K562 (cell line): ENCODE measurements at regions not wholly inside any gene's neighbourhood (a gene's known extent, or its start where the extent isn't known, plus 50 kb on each side); places are given as distances from the start of the nearest gene placed in this dataset.
A peak's percentile ranks its signal among the peaks of the same experiment; 100 is the strongest.

ENCODE experiments used
- ATAC-seq: fragments of 200-7000 bp; cut with Tn5 transposase; 3 replicates; pipeline ENCODE4 v1.9.1; 2020; ENCODE audit warnings: moderate library complexity
- BruUV-seq: library from RNA; stranded (reverse); fragments of 400-500 nt; replicated peaks from 2 replicates; lab custom pipeline; 2021; lab: Mats Ljungman, UMichigan
- CTCF ChIA-PET: fragments of 300-600 bp; formaldehyde crosslinking; extraction: SDS; loops from one replicate; lab custom pipeline; 2021; ENCODE audit warnings: low intra/inter-chr PET ratio; lab: Yijun Ruan, JAX
- POLR2A ChIA-PET: fragments of 300-600, 350-650 bp; sonication (Branson Sonifier 250); formaldehyde crosslinking; extraction: SDS; loops from one replicate; lab custom pipeline; 2021; ENCODE audit warnings: antibody characterized with exemption, inconsistent platforms; lab: Yijun Ruan, JAX
- DNase-seq, 4 experiments: peaks; one replicate each; pipeline versions ENCODE4 v3.0.0 to v3.0.0-alpha.2; 2011 to 2018; ENCODE audit warnings: low spot score in 3 of 4, mixed read lengths in 3 of 4; ENCODE audit errors: extremely low read depth in 1 of 4
- FAIRE-seq: peaks from 2 replicates; lab custom pipeline; 2011; peaks lifted over from hg19 to GRCh38; lab: Jason Lieb, UNC
- H2AFZ ChIP-seq: 2 replicates; pipeline ENCODE4 v1.6.0; 2011; ENCODE audit warnings: low read depth, low read length, control low read depth, inconsistent platforms
- H3K27ac ChIP-seq: fragments of 200-600 bp; 3 replicates; pipeline ENCODE4 v1.8.0; 2011; ENCODE audit warnings: low read depth, mild to moderate bottlenecking, control low read depth, inconsistent platforms, low read length, moderate library complexity, mixed read lengths; ENCODE audit errors: extremely low read depth
- H3K27me3 ChIP-seq, 2 experiments: fragments of 300-600 bp in 1 of 2; 2 replicates in 1 of 2; 3 replicates in 1 of 2; pipeline versions ENCODE4 v1.6.0 to v1.8.0; 2011; ENCODE audit warnings: inconsistent platforms in 2 of 2, low read length in 2 of 2, mild to moderate bottlenecking in 1 of 2, mixed read lengths in 1 of 2, moderate library complexity in 1 of 2; ENCODE audit not compliant: control insufficient read depth in 2 of 2, insufficient read depth in 2 of 2
- H3K36me3 ChIP-seq: fragments of 300-600 bp; 3 replicates; pipeline ENCODE4 v1.8.0; 2011; ENCODE audit warnings: mild to moderate bottlenecking, low read length, inconsistent platforms; ENCODE audit not compliant: control insufficient read depth, insufficient read depth
- H3K4me1 ChIP-seq, 2 experiments: fragments of 200-600 bp in 1 of 2; replicated peaks in 1 of 2; 2 replicates in 1 of 2; 3 replicates in 1 of 2; pipeline versions ENCODE4 v1.5.1 to v1.8.0; 2011; ENCODE audit warnings: inconsistent platforms in 2 of 2, low read length in 2 of 2, mild to moderate bottlenecking in 1 of 2, mixed read lengths in 1 of 2, moderate library complexity in 1 of 2; ENCODE audit not compliant: control insufficient read depth in 2 of 2, insufficient read depth in 2 of 2
- H3K4me2 ChIP-seq: 2 replicates; pipeline ENCODE4 v1.6.1; 2011; ENCODE audit warnings: low read length, control low read depth, inconsistent platforms, mixed read lengths; ENCODE audit not compliant: insufficient read depth
- H3K4me3 ChIP-seq: fragments of 200-600 bp; sonication (generic), shearing (Covaris generic); 2 replicates; pipeline ENCODE4 v1.5.1; 2016; ENCODE audit warnings: control low read depth, inconsistent platforms
- H3K79me2 ChIP-seq: fragments of 200-600 bp; 3 replicates; pipeline ENCODE4 v1.8.0; 2011; ENCODE audit warnings: low read length, inconsistent platforms; ENCODE audit not compliant: control insufficient read depth, insufficient read depth
- H3K9ac ChIP-seq, 2 experiments: 2 replicates each; pipeline versions ENCODE4 v1.6.0 to v1.6.1; 2011; ENCODE audit warnings: low read depth in 2 of 2, low read length in 2 of 2, control low read depth in 1 of 2, inconsistent platforms in 1 of 2, mild to moderate bottlenecking in 1 of 2, mixed read lengths in 1 of 2; ENCODE audit not compliant: insufficient read depth in 1 of 2
- H3K9me1 ChIP-seq: one replicate; pipeline ENCODE4 v1.6.0; 2011; ENCODE audit warnings: inconsistent platforms, mild to moderate bottlenecking, low read length, moderate library complexity; ENCODE audit not compliant: control insufficient read depth, insufficient read depth
- H3K9me3 ChIP-seq: replicated peaks from 2 replicates; pipeline ENCODE4 v1.5.1; 2011; ENCODE audit warnings: low read depth, low read length, inconsistent platforms; ENCODE audit not compliant: control insufficient read depth, insufficient read depth
- H4K20me1 ChIP-seq: replicated peaks from 2 replicates; pipeline ENCODE4 v1.6.1; 2011; ENCODE audit warnings: low read length, inconsistent platforms, mixed read lengths; ENCODE audit not compliant: control insufficient read depth, insufficient read depth
- CBX3 ChIP-seq, 2 experiments: IDR thresholded peaks; 1 replicate in 1 of 2; 2 replicates in 1 of 2; pipeline ENCODE4 v1.6.1; 2012; ENCODE audit warnings: inconsistent platforms in 2 of 2, low read length in 2 of 2, borderline replicate concordance in 1 of 2, control low read depth in 1 of 2
- RBM25 ChIP-seq: fragments of 200-400 bp; formaldehyde crosslinking; IDR thresholded peaks from 2 replicates; pipeline ENCODE4 v1.6.1; 2018; ENCODE audit warnings: low read length, low read depth, moderate library complexity; ENCODE audit not compliant: severe bottlenecking
- SMARCA4 ChIP-seq: fragments of 450-650 bp; IDR thresholded peaks from 2 replicates; pipeline ENCODE4 v1.6.1; 2016
- ZNF146 ChIP-seq: IDR thresholded peaks from one replicate; pipeline ENCODE4 v1.6.1; 2018; ENCODE audit warnings: missing compliant biosample characterization; ENCODE audit not compliant: unreplicated experiment
- WGBS: fragments of 100-300 bp; shearing (Covaris generic); methylation state at CpG from one replicate; pipeline ENCODE4 v1.1.6; 2016; ENCODE audit warnings: low coverage, mixed read lengths; ENCODE audit not compliant: insufficient coverage; ENCODE audit errors: missing lambda C conversion rate; 5-methylcytosine and 5-hydroxymethylcytosine counted together
- in situ Hi-C: fragments of 300-500 bp; cut with MboI; formaldehyde crosslinking; loops from 4 replicates; pipeline ENCODE4 v1.15.0; 2018; ENCODE audit warnings: inconsistent platforms, mixed read lengths
- intact Hi-C: fragments of 100-400 bp; cut with micrococcal nuclease; formaldehyde crosslinking; loops from 2 replicates; pipeline ENCODE4 v1.14.2; 2022
- TF ChIP-seq, protein P1 (sequence below): fragments of 450-650 bp; formaldehyde crosslinking; IDR thresholded peaks from 2 replicates; pipeline ENCODE4 v1.4.0; 2020; ENCODE audit warnings: mild to moderate bottlenecking, mixed read lengths

DNA sequence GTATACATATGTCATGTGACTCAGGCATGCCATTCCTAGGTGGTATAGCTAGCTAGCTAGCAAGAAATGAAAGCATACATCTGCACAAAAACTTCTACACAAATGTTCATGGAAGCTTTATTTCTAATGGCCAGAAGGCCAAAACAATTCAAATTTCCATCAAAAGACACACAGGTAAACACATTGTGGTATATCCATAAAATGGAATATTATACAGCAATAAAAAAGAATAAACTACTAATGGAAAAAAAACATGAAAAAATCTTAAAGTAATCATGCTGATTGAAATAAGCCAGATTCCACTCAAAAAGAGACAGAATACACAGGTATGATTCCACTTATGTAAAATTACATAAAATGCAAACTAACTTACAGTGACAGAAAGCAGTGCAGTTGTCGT, 154.3 kb downstream of the MACC1 start:
- no peak for FAIRE-seq
- in situ Hi-C loops, result no loop called here
- WGBS, result 18% methylated on average over 1 of the region's 1 CpG
- ChIA-PET CTCF (no interaction called here), POLR2A (no interaction called here)
- Histone ChIP-seq H4K20me1 (no peaks in the 10 kb centered on the region), H3K27ac (no peak overlapping the region), H2AFZ (no peak overlapping the region), H3K36me3 (no peaks in the 10 kb centered on the region), H3K9ac (no peak overlapping the region), H3K4me1 (peaks cover 0 to 2% of the 10 kb centered on the region in 2 experiments; a peak in 2 of 5 replicates), H3K4me2 (no peak overlapping the region), H3K9me1 (no peaks in the 10 kb centered on the region), H3K4me3 (no peak overlapping the region), H3K9me3 (no peaks in the 10 kb centered on the region; the same call in 1 of the 2 replicates), H3K79me2 (no peaks in the 10 kb centered on the region), H3K27me3 (no peaks in the 10 kb centered on the region)
- BruUV-seq, result no TSS peak
- no peak for ATAC-seq
- intact Hi-C loops, result no loop called here
- TF ChIP-seq RBM25 (peak; percentile 68), SMARCA4 (no peak), ZNF146 (CRISPR knock-in tag) (peak; percentile 89), CBX3 (IDR thresholded peaks at IDR 0.05; ENCODE audit: borderline replicate concordance in 1 of 2, low read length in 2 of 2) (peak in 1 of 2 experiments; percentile 48; a peak in 1 of 3 replicates)
- TF ChIP-seq, protein P1, sequence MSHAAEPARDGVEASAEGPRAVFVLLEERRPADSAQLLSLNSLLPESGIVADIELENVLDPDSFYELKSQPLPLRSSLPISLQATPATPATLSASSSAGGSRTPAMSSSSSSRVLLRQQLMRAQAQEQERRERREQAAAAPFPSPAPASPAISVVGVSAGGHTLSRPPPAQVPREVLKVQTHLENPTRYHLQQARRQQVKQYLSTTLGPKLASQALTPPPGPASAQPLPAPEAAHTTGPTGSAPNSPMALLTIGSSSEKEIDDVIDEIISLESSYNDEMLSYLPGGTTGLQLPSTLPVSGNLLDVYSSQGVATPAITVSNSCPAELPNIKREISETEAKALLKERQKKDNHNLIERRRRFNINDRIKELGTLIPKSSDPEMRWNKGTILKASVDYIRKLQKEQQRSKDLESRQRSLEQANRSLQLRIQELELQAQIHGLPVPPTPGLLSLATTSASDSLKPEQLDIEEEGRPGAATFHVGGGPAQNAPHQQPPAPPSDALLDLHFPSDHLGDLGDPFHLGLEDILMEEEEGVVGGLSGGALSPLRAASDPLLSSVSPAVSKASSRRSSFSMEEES (CRISPR knock-in tag), result peak; percentile 31; the same call in 1 of the 2 replicates
- no peak for DNase-seq
